GM12865 (cell line): ENCODE measurements at regions not wholly inside any gene's neighbourhood (a gene's known extent, or its start where the extent isn't known, plus 50 kb on each side); places are given as distances from the start of the nearest gene placed in this dataset.

ENCODE experiments used
- DNase-seq: peaks from one replicate; pipeline ENCODE4 v3.0.0; 2010; ENCODE audit warnings: low read depth
- H3K4me3 ChIP-seq: 2 replicates; pipeline ENCODE4 v1.5.1; 2011; ENCODE audit warnings: mild to moderate bottlenecking, low read depth, low read length, control low read depth
- CTCF ChIP-seq: IDR thresholded peaks from 2 replicates; pipeline ENCODE4 v1.5.1; 2011; ENCODE audit warnings: low read length, control low read depth, low read depth, inconsistent platforms; ENCODE audit not compliant: insufficient read depth; ENCODE audit errors: missing control alignments

- no peak for TF ChIP-seq CTCF
- no peak for DNase-seq
- H3K4me3 ChIP-seq, result no peak overlapping the region
Observed at GRCh38 chr16:8505327-8505991, 84.9 kb downstream of the TMEM114 start.

GRCh38 chr16:8502446-8502845, 87.9 kb downstream of the TMEM114 start:
- TF ChIP-seq CTCF, result no peak
- no peak for DNase-seq
- no peak overlapping the region for H3K4me3 ChIP-seq

- TF ChIP-seq CTCF, result no peak
- no peak for DNase-seq
- no peak overlapping the region for H3K4me3 ChIP-seq
Observed at GRCh38 chr16:8500351-8500750, 90.0 kb downstream of the TMEM114 start.

GRCh38 chr16:8496364-8496763, 93.9 kb downstream of the TMEM114 start:
- H3K4me3 ChIP-seq, result no peak overlapping the region
- no peak for TF ChIP-seq CTCF
- DNase-seq, result no peak

- no peak for TF ChIP-seq CTCF
Observed at GRCh38 chr16:8493972-8494371, 96.3 kb downstream of the TMEM114 start.

GRCh38 chr16:8492690-8493089, 97.6 kb downstream of the TMEM114 start:
- DNase-seq, result no peak
- no peak for TF ChIP-seq CTCF
- H3K4me3 ChIP-seq, result no peak overlapping the region

More at GRCh38 chr16:8493972-8494371, 96.3 kb downstream of the TMEM114 start:
- no peak for DNase-seq
- no peak overlapping the region for H3K4me3 ChIP-seq

GRCh38 chr16:8489580-8489979, 100.7 kb downstream of the TMEM114 start:
- DNase-seq, result no peak
- TF ChIP-seq CTCF, result no peak
- no peak overlapping the region for H3K4me3 ChIP-seq
